Ovary (tissue), 7 donors: ENCODE measurements at regions not wholly inside any gene's neighbourhood (a gene's known extent, or its start where the extent isn't known, plus 50 kb on each side); places are given as distances from the start of the nearest gene placed in this dataset.

Experiments used
- DNase-seq, 5 donors: peaks; one replicate each; pipeline ENCODE4 v3.0.0-alpha.2; 2019 to 2020
- H3K27ac ChIP-seq, 2 donors: fragments of 200-600 bp; one replicate each; pipeline versions ENCODE4 v1.5.1 to v1.8.0; 2019 to 2022
- H3K27me3 ChIP-seq: fragments of 200-600 bp; one replicate; pipeline ENCODE4 v1.8.0; 2022
- H3K36me3 ChIP-seq: fragments of 200-600 bp; sonication (generic); one replicate; pipeline ENCODE4 v1.5.1; 2019
- H3K4me1 ChIP-seq: one replicate; pipeline ENCODE4 v1.8.1; 2013; ENCODE audit warnings: mild to moderate bottlenecking, moderate library complexity; ENCODE audit not compliant: insufficient read depth
- H3K4me3 ChIP-seq: fragments of 200-600 bp; sonication (generic); one replicate; pipeline ENCODE4 v1.5.1; 2017
- H3K9me3 ChIP-seq, 2 donors: fragments of 200-600 bp in 1 of 2; sonication (generic) in 1 of 2; one replicate each; pipeline versions ENCODE4 v1.5.1 to v1.8.1; 2013 to 2019; ENCODE audit warnings: mild to moderate bottlenecking in 1 of 2, moderate library complexity in 1 of 2
- EP300 ChIP-seq: sonication (generic); formaldehyde crosslinking; IDR thresholded peaks from one replicate; pipeline ENCODE4 v1.6.1; 2017; ENCODE audit warnings: antibody characterized with exemption
- POLR2A ChIP-seq: fragments of 450-650 bp; IDR thresholded peaks from one replicate; pipeline ENCODE4 v1.6.1; 2017; ENCODE audit warnings: antibody characterized with exemption, mild to moderate bottlenecking, moderate library complexity
- WGBS, 3 donors: extraction: QIAGEN DNeasy Blood & Tissue Kit in 1 of 3; methylation state at CpG; one replicate each; pipeline versions ENCODE4 v1.1.5 to v1.1.7; 2013 to 2017; 5-methylcytosine and 5-hydroxymethylcytosine counted together
- intact Hi-C, 4 donors: fragments of 100-400 bp; cut with DNase I; formaldehyde crosslinking; loops; one replicate each; pipeline versions ENCODE4 v1.11.0 to v1.15.1; 2022 to 2023
- TF ChIP-seq, protein P1 (sequence below), 3 donors: fragments of 450-650 bp in 2 of 3; fragments of 200-600 bp in 1 of 3; IDR thresholded peaks; one replicate each; pipeline versions ENCODE4 v1.5.1 to v1.8.0; 2016 to 2022; ENCODE audit warnings: antibody characterized with exemption in 3 of 3, mild to moderate bottlenecking in 1 of 3
- donor health status: DM: no; HTN: no; CAD: no; lungs with moderate emphysema.
- donor health status: DM: no; HTN: no; CAD: no.
- donor health status: Bipolar disorder and iron deficiency.
- donor health status: DM: no; HTN: no; CAD: no.
- donor health status: DM: yes; HTN: yes; CAD: no.

DNA sequence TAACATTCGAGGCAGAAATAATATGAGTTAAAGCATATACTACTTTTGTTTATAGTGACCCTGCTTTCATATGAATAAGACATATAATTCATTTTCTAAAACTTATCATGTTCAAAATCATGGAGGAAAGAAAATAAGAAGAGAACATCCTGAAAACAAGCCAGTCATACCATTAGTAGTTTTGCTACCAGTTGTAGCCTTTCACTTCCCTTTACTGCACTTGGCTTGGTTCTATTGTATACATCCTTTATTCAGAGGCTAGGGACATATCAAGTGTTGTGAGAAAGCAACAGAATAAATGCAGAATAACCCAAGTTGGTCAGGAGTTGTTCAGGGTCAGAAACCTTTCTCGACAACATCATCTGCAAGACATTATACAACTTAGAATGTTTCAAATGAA lies 598.7 kb downstream of the SOX5 start:
- intact Hi-C loops = no loop called here
- 86 to 95% (median 90%) methylated on average over 2 of the region's 2 CpGs for WGBS, 3 donors
- no peak for DNase-seq
- TF ChIP-seq, protein P1, sequence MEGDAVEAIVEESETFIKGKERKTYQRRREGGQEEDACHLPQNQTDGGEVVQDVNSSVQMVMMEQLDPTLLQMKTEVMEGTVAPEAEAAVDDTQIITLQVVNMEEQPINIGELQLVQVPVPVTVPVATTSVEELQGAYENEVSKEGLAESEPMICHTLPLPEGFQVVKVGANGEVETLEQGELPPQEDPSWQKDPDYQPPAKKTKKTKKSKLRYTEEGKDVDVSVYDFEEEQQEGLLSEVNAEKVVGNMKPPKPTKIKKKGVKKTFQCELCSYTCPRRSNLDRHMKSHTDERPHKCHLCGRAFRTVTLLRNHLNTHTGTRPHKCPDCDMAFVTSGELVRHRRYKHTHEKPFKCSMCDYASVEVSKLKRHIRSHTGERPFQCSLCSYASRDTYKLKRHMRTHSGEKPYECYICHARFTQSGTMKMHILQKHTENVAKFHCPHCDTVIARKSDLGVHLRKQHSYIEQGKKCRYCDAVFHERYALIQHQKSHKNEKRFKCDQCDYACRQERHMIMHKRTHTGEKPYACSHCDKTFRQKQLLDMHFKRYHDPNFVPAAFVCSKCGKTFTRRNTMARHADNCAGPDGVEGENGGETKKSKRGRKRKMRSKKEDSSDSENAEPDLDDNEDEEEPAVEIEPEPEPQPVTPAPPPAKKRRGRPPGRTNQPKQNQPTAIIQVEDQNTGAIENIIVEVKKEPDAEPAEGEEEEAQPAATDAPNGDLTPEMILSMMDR (IDR thresholded peaks at IDR 0.05) = no peak
- no peak for TF ChIP-seq EP300
- TF ChIP-seq POLR2A = no peak
- no peaks in the 10 kb centered on the region for H3K4me1 ChIP-seq
- no peaks in the 10 kb centered on the region for H3K9me3 ChIP-seq
- no peaks in the 10 kb centered on the region for H3K36me3 ChIP-seq
- H3K4me3 ChIP-seq = no peak overlapping the region
- H3K27ac ChIP-seq = no peak overlapping the region
- no peaks in the 10 kb centered on the region for H3K27me3 ChIP-seq

DNA sequence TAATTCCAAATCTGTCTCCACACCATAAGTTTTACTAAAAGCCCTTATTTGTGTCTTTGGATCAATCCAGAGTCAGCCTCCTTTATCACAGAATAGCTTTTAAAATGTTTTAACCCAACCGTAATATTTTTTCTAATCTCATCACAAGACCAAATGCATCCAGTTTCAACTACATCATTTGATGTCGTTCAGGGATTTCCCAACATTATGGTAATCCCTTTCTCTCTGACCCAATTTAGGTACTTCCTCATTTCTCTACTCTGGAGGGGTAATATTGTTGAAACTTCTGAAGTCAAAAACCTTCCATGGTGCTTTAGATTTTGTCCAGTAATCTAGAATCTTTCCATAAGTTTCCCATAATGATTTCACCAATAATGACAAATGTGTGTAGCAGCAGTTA lies 596.8 kb downstream of the SOX5 start:
- no peaks in the 10 kb centered on the region for H3K36me3 ChIP-seq
- intact Hi-C loops = no loop called here
- H3K27me3 ChIP-seq = no peaks in the 10 kb centered on the region
- no peak for DNase-seq
- H3K4me1 ChIP-seq = no peaks in the 10 kb centered on the region
- no peak overlapping the region for H3K27ac ChIP-seq
- H3K9me3 ChIP-seq = no peaks in the 10 kb centered on the region
- no peak overlapping the region for H3K4me3 ChIP-seq
- TF ChIP-seq POLR2A = no peak
- TF ChIP-seq, protein P1 (IDR thresholded peaks at IDR 0.05) = no peak
- no peak for TF ChIP-seq EP300
- 78 to 84% (median 81%) methylated on average over 2 of the region's 2 CpGs for WGBS, 3 donors

DNA sequence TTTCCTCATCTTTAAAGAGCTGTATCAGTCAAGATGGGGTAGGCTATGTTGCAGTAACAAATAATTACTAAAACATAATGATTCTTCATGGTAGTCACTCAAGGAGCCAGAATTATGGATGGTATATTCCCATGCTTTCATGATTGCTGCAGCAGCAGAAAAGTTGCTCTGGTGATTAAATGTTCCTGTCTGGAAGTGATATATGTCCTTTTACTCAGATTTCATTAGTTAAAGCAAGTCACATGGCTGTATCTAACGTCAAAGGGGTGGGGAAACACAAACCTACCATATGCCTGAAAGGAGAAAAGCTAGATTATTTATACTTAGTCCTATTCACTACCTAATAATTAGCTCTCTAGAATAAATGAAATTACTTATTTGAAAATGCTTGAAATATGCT lies 594.7 kb downstream of the SOX5 start:
- TF ChIP-seq POLR2A (no peak), EP300 (no peak)
- TF ChIP-seq, protein P1 (IDR thresholded peaks at IDR 0.05) = no peak
- no peaks in the 10 kb centered on the region for H3K9me3 ChIP-seq
- intact Hi-C loops = no loop called here
- H3K27me3 ChIP-seq = no peaks in the 10 kb centered on the region
- DNase-seq = no peak
- no peak overlapping the region for H3K27ac ChIP-seq
- H3K4me1 ChIP-seq = no peaks in the 10 kb centered on the region
- no peaks in the 10 kb centered on the region for H3K36me3 ChIP-seq
- H3K4me3 ChIP-seq = no peak overlapping the region
- 36 to 43% (median 38%) methylated on average over 1 of the region's 1 CpG for WGBS, 3 donors

DNA sequence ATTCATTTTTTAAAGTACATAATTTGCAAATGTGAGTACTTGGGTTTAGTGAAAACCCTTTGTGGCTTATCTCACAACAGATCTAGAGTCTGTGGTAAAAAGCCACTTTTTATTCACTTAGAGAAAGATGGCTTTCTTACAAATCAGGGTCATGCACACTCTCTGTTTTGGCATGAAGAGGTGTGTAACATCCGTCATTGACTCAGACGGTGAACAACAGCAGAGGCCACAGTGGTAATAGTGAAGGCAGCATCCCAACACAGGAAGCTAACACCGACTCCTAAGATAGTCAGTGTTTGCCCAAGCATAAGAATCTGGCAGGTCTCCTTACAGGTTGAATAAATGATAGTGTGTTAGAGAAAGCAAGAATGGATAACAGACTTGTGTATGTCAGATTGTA lies 593.0 kb downstream of the SOX5 start:
- DNase-seq = no peak
- Histone ChIP-seq H3K4me1 (no peaks in the 10 kb centered on the region), H3K27ac (no peak overlapping the region), H3K4me3 (no peak overlapping the region), H3K36me3 (no peaks in the 10 kb centered on the region), H3K9me3 (no peaks in the 10 kb centered on the region), H3K27me3 (no peaks in the 10 kb centered on the region)
- TF ChIP-seq, protein P1 (IDR thresholded peaks at IDR 0.05) = no peak
- TF ChIP-seq EP300 (no peak), POLR2A (no peak)
- intact Hi-C loops = no loop called here
- 81 to 87% (median 83%) methylated on average over 3 of the region's 3 CpGs for WGBS, 3 donors
